H9 (cell line): ENCODE measurements at regions not wholly inside any gene's neighbourhood (a gene's known extent, or its start where the extent isn't known, plus 50 kb on each side); places are given as distances from the start of the nearest gene placed in this dataset.
A peak's percentile ranks its signal among the peaks of the same experiment; 100 is the strongest.

Experiments
- DNase-seq: peaks from one replicate; pipeline ENCODE4 v3.0.0-alpha.2; 2017
- H2AFZ ChIP-seq: one replicate; pipeline ENCODE4 v1.6.1; 2013; ENCODE audit warnings: mild to moderate bottlenecking, low read length, control low read depth, moderate library complexity
- H2AK5ac ChIP-seq: 2 replicates; pipeline ENCODE4 v1.6.1; 2013; ENCODE audit warnings: low read length, control low read depth, mixed read lengths; ENCODE audit not compliant: insufficient read length
- H2BK120ac ChIP-seq: one replicate; pipeline ENCODE4 v1.6.1; 2013; ENCODE audit warnings: low read depth, mild to moderate bottlenecking, low read length, control low read depth, inconsistent platforms; ENCODE audit not compliant: poor library complexity, severe bottlenecking
- H2BK12ac ChIP-seq: 2 replicates; pipeline ENCODE4 v1.6.1; 2013; ENCODE audit warnings: low read length, control low read depth, mixed read lengths, low read depth; ENCODE audit not compliant: insufficient read length
- H2BK15ac ChIP-seq: 2 replicates; pipeline ENCODE4 v1.6.1; 2013; ENCODE audit warnings: low read depth, low read length, control low read depth
- H2BK20ac ChIP-seq: one replicate; pipeline ENCODE4 v1.6.1; 2013; ENCODE audit warnings: low read depth, mild to moderate bottlenecking, low read length, control low read depth, inconsistent platforms; ENCODE audit not compliant: poor library complexity, severe bottlenecking
- H2BK5ac ChIP-seq: 2 replicates; pipeline ENCODE4 v1.6.1; 2013; ENCODE audit warnings: low read length, control low read depth, mixed read lengths; ENCODE audit not compliant: insufficient read length
- H3K14ac ChIP-seq: 2 replicates; pipeline ENCODE4 v1.6.1; 2013; ENCODE audit warnings: low read length, control low read depth; ENCODE audit not compliant: insufficient read depth
- H3K18ac ChIP-seq: 2 replicates; pipeline ENCODE4 v1.6.1; 2013; ENCODE audit warnings: low read depth, mild to moderate bottlenecking, mixed read lengths, low read length, control low read depth; ENCODE audit not compliant: insufficient read length
- H3K23ac ChIP-seq: 2 replicates; pipeline ENCODE4 v1.6.1; 2013; ENCODE audit warnings: low read length, control low read depth, mixed read lengths, low read depth; ENCODE audit not compliant: insufficient read length
- H3K23me2 ChIP-seq: 2 replicates; pipeline ENCODE4 v1.6.1; 2013; ENCODE audit warnings: low read depth, mild to moderate bottlenecking, mixed read lengths, low read length, control low read depth; ENCODE audit not compliant: insufficient read length, poor library complexity, severe bottlenecking
- H3K27ac ChIP-seq: 2 replicates; pipeline ENCODE4 v1.5.1; 2013; ENCODE audit warnings: low read length, control low read depth, mixed read lengths, low read depth; ENCODE audit not compliant: insufficient read length
- H3K27me3 ChIP-seq: 2 replicates; pipeline ENCODE4 v1.6.1; 2013; ENCODE audit warnings: low read length, control low read depth, inconsistent platforms; ENCODE audit not compliant: insufficient read depth
- H3K4ac ChIP-seq: 2 replicates; pipeline ENCODE4 v1.6.1; 2013; ENCODE audit warnings: low read depth, mild to moderate bottlenecking, control low read depth, inconsistent platforms, low read length, moderate library complexity
- H3K4me1 ChIP-seq: 2 replicates; pipeline ENCODE4 v1.6.1; 2013; ENCODE audit warnings: low read length, control low read depth, inconsistent platforms; ENCODE audit not compliant: insufficient read depth
- H3K4me2 ChIP-seq: 2 replicates; pipeline ENCODE4 v1.6.1; 2013; ENCODE audit warnings: low read length, control low read depth, mixed read lengths; ENCODE audit not compliant: insufficient read length, insufficient read depth
- H3K56ac ChIP-seq: 2 replicates; pipeline ENCODE4 v1.6.1; 2013; ENCODE audit warnings: low read depth, mild to moderate bottlenecking, mixed read lengths, low read length, control low read depth; ENCODE audit not compliant: insufficient read length
- H3K79me1 ChIP-seq: 2 replicates; pipeline ENCODE4 v1.6.1; 2013; ENCODE audit warnings: low read depth, mild to moderate bottlenecking, moderate library complexity, low read length, control low read depth, inconsistent platforms; ENCODE audit not compliant: insufficient read depth, poor library complexity, severe bottlenecking
- H3K79me2 ChIP-seq: 2 replicates; pipeline ENCODE4 v1.6.1; 2013; ENCODE audit warnings: low read length, control low read depth, inconsistent platforms; ENCODE audit not compliant: insufficient read depth
- H3K9ac ChIP-seq: 2 replicates; pipeline ENCODE4 v1.6.1; 2013; ENCODE audit warnings: low read length, control low read depth, mixed read lengths; ENCODE audit not compliant: insufficient read length; ENCODE audit errors: extremely low read depth
- H3K9me3 ChIP-seq: one replicate; pipeline ENCODE4 v1.6.1; 2013; ENCODE audit warnings: low read depth, low read length, inconsistent platforms; ENCODE audit not compliant: control insufficient read depth
- H3T11ph ChIP-seq: one replicate; pipeline ENCODE4 v1.6.1; 2013; ENCODE audit warnings: mild to moderate bottlenecking, low read length, control low read depth, inconsistent platforms
- H4K20me1 ChIP-seq: one replicate; pipeline ENCODE4 v1.6.1; 2013; ENCODE audit not compliant: control insufficient read depth, insufficient read length, insufficient read depth
- H4K5ac ChIP-seq: 2 replicates; pipeline ENCODE4 v1.6.1; 2013; ENCODE audit warnings: low read depth, mild to moderate bottlenecking, mixed read lengths, low read length, control low read depth; ENCODE audit not compliant: insufficient read length
- H4K8ac ChIP-seq: replicated peaks from 2 replicates; pipeline ENCODE4 v1.6.1; 2013; ENCODE audit warnings: low read length, control low read depth, mixed read lengths, low read depth; ENCODE audit not compliant: insufficient read length
- H4K91ac ChIP-seq: 2 replicates; pipeline ENCODE4 v1.6.1; 2013; ENCODE audit warnings: low read depth, mild to moderate bottlenecking, moderate library complexity, mixed read lengths, low read length, control low read depth; ENCODE audit not compliant: insufficient read length
- H3K27ac Mint-ChIP-seq, 3 experiments: 2 replicates in 2 of 3; 3 replicates in 1 of 3; pipeline ENCODE4 v1.8.0; 2020 to 2021; ENCODE audit warnings: mixed read lengths in 3 of 3, mild to moderate bottlenecking in 1 of 3, moderate library complexity in 1 of 3
- H3K27me3 Mint-ChIP-seq: 2 replicates; pipeline ENCODE4 v1.8.0; 2021; ENCODE audit warnings: low read depth, mild to moderate bottlenecking, moderate library complexity, mixed read lengths
- H3K36me3 Mint-ChIP-seq, 3 experiments: 2 replicates in 2 of 3; 3 replicates in 1 of 3; pipeline ENCODE4 v1.8.0; 2020 to 2021; ENCODE audit warnings: low read depth in 3 of 3, mixed read lengths in 3 of 3; ENCODE audit not compliant: insufficient read depth in 1 of 3
- H3K4me1 Mint-ChIP-seq, 2 experiments: 2 replicates each; pipeline ENCODE4 v1.8.0; 2020; ENCODE audit warnings: mixed read lengths in 2 of 2
- H3K4me3 Mint-ChIP-seq, 2 experiments: 2 replicates in 1 of 2; 3 replicates in 1 of 2; pipeline ENCODE4 v1.8.0; 2020 to 2021; ENCODE audit warnings: mild to moderate bottlenecking in 2 of 2, mixed read lengths in 2 of 2, moderate library complexity in 1 of 2
- H3K9me3 Mint-ChIP-seq, 2 experiments: 2 replicates in 1 of 2; 3 replicates in 1 of 2; pipeline ENCODE4 v1.8.0; 2020; ENCODE audit warnings: mild to moderate bottlenecking in 2 of 2, mixed read lengths in 2 of 2, moderate library complexity in 1 of 2
- CTCF ChIP-seq: fragments of 200-600 bp; sonication (generic); conservative IDR thresholded peaks from 3 replicates; pipeline ENCODE4 v1.8.0; 2021; ENCODE audit warnings: antibody characterized with exemption, mild to moderate bottlenecking
- WGBS: extraction: QIAGEN DNeasy Blood & Tissue Kit; methylation state at CpG from one replicate; pipeline ENCODE4 v1.1.7; 2013; ENCODE audit warnings: missing lambda C conversion rate, low lambda C conversion rate, mixed read lengths; ENCODE audit not compliant: insufficient read length; ENCODE audit errors: extremely low coverage; 5-methylcytosine and 5-hydroxymethylcytosine counted together

- no peak for TF ChIP-seq CTCF
- no peak overlapping the region for H2BK5ac ChIP-seq
- no peak overlapping the region for H2BK120ac ChIP-seq
- H2AK5ac ChIP-seq, result no peak overlapping the region
- no peak overlapping the region for H4K8ac ChIP-seq
- H3K9me3 ChIP-seq, result peaks cover 9% of the 10 kb centered on the region
- Mint-ChIP-seq H3K4me1 (peaks cover 6 to 8% of the 10 kb centered on the region in 2 experiments), H3K9me3 (peaks cover 13 to 18% of the 10 kb centered on the region in 2 experiments), H3K27ac (peak overlapping the region in 1 of 3 experiments; percentile 70; a peak in 1 of 7 replicates), H3K36me3 (peaks cover 6 to 11% (median 6%) of the 10 kb centered on the region in 3 experiments; a peak in 6 of 7 replicates), H3K4me3 (no peak overlapping the region), H3K27me3 (no peaks in the 10 kb centered on the region; the same call in 1 of the 2 replicates)
- no peak overlapping the region for H2BK20ac ChIP-seq
- H3K27ac ChIP-seq, result no peak overlapping the region
- no peak overlapping the region for H3K14ac ChIP-seq
- DNase-seq, result no peak
- no peak overlapping the region for H3K9ac ChIP-seq
- no peak overlapping the region for H2BK12ac ChIP-seq
- no peak overlapping the region for H3K23ac ChIP-seq
- no peaks in the 10 kb centered on the region for H3K23me2 ChIP-seq
- H3K79me1 ChIP-seq, result no peaks in the 10 kb centered on the region
- no peak overlapping the region for H3K4ac ChIP-seq
- peak overlapping the region; percentile 5 for H4K91ac ChIP-seq
- no peaks in the 10 kb centered on the region for H3K79me2 ChIP-seq
- no peak overlapping the region for H3T11ph ChIP-seq
- no peak overlapping the region for H3K4me2 ChIP-seq
- no peaks in the 10 kb centered on the region for H4K20me1 ChIP-seq
- H4K5ac ChIP-seq, result no peak overlapping the region
- no CpG with 5 or more reads among the region's 6 CpGs for WGBS
- H2AFZ ChIP-seq, result no peak overlapping the region
- no peak overlapping the region for H2BK15ac ChIP-seq
- no peaks in the 10 kb centered on the region for H3K27me3 ChIP-seq
- H3K4me1 ChIP-seq, result no peaks in the 10 kb centered on the region
- no peak overlapping the region for H3K18ac ChIP-seq
- H3K56ac ChIP-seq, result no peak overlapping the region
Measured at GRCh38 chr10:127827354-127828140, 65.2 kb downstream of the CLRN3 start.
